ENCODE measurements at regions not wholly inside any gene's neighbourhood (a gene's known extent, or its start where the extent isn't known, plus 50 kb on each side); places are given as distances from the start of the nearest gene placed in this dataset.

DNA sequence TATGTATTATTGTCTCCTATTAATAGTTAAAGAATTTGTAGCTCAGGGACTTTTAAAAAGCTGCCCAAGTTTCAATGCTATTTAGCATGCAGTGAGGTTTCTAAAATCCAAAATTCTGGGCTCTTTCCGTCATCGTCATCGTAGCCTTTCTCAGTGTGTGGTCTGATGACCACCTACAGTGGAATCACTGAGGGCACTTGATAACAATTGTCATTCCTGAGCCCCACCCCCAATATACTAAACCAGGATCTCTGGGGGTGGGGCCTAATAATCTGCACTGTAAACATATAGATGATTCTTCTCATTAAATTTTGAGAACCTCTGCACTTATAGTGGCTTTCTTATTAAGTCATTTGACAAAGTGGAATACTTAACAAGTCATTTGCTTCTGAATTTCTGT, 674.8 kb downstream of the PLPP3 start:
- no peak overlapping the region for H3K4me3 ChIP-seq
- POLR2A ChIA-PET, result no interaction called here
- BruUV-seq (replicated peaks), result no TSS peak
- TF ChIP-seq SMAD5 (IDR thresholded peaks at IDR 0.05; ENCODE audit: low read depth) (no peak), NBN (IDR thresholded peaks at IDR 0.05) (no peak), CREM (IDR thresholded peaks at IDR 0.05; ENCODE audit: low read depth) (no peak), RAD51 (IDR thresholded peaks at IDR 0.05) (no peak), SREBF2 (IDR thresholded peaks at IDR 0.05; ENCODE audit: low read length) (no peak)
- TF ChIP-seq, protein P1, sequence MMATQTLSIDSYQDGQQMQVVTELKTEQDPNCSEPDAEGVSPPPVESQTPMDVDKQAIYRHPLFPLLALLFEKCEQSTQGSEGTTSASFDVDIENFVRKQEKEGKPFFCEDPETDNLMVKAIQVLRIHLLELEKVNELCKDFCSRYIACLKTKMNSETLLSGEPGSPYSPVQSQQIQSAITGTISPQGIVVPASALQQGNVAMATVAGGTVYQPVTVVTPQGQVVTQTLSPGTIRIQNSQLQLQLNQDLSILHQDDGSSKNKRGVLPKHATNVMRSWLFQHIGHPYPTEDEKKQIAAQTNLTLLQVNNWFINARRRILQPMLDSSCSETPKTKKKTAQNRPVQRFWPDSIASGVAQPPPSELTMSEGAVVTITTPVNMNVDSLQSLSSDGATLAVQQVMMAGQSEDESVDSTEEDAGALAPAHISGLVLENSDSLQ (IDR thresholded peaks at IDR 0.05), result no peak
- TF ChIP-seq, protein P2, sequence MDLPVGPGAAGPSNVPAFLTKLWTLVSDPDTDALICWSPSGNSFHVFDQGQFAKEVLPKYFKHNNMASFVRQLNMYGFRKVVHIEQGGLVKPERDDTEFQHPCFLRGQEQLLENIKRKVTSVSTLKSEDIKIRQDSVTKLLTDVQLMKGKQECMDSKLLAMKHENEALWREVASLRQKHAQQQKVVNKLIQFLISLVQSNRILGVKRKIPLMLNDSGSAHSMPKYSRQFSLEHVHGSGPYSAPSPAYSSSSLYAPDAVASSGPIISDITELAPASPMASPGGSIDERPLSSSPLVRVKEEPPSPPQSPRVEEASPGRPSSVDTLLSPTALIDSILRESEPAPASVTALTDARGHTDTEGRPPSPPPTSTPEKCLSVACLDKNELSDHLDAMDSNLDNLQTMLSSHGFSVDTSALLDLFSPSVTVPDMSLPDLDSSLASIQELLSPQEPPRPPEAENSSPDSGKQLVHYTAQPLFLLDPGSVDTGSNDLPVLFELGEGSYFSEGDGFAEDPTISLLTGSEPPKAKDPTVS (IDR thresholded peaks at IDR 0.05; ENCODE audit: low read depth, low read length), result no peak
- TF ChIP-seq, protein P3, sequence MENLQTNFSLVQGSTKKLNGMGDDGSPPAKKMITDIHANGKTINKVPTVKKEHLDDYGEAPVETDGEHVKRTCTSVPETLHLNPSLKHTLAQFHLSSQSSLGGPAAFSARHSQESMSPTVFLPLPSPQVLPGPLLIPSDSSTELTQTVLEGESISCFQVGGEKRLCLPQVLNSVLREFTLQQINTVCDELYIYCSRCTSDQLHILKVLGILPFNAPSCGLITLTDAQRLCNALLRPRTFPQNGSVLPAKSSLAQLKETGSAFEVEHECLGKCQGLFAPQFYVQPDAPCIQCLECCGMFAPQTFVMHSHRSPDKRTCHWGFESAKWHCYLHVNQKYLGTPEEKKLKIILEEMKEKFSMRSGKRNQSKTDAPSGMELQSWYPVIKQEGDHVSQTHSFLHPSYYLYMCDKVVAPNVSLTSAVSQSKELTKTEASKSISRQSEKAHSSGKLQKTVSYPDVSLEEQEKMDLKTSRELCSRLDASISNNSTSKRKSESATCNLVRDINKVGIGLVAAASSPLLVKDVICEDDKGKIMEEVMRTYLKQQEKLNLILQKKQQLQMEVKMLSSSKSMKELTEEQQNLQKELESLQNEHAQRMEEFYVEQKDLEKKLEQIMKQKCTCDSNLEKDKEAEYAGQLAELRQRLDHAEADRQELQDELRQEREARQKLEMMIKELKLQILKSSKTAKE (IDR thresholded peaks at IDR 0.05; ENCODE audit: low read depth, poor library complexity, severe bottlenecking), result no peak
- TF ChIP-seq, protein P4, sequence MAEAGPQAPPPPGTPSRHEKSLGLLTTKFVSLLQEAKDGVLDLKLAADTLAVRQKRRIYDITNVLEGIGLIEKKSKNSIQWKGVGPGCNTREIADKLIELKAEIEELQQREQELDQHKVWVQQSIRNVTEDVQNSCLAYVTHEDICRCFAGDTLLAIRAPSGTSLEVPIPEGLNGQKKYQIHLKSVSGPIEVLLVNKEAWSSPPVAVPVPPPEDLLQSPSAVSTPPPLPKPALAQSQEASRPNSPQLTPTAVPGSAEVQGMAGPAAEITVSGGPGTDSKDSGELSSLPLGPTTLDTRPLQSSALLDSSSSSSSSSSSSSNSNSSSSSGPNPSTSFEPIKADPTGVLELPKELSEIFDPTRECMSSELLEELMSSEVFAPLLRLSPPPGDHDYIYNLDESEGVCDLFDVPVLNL (IDR thresholded peaks at IDR 0.05; ENCODE audit: low read depth, low read length), result no peak
- no peaks in the 10 kb centered on the region for H3K4me1 ChIP-seq (ENCODE audit: control insufficient read depth, insufficient read depth, low read length)
- no peaks in the 10 kb centered on the region for H3K79me2 ChIP-seq (ENCODE audit: control insufficient read depth, insufficient read depth, low read length)
- FAIRE-seq (no peak), DNase-seq (ENCODE audit: low read depth, low spot score) (no peak), ATAC-seq (no peak)
- intact Hi-C loops (cut with micrococcal nuclease; ENCODE audit: unreplicated experiment) (no loop called here), in situ Hi-C loops (cut with MboI) (no loop called here)
- 73% methylated on average over 3 of the region's 3 CpGs for WGBS (ENCODE audit: insufficient coverage, insufficient replicate concordance, low lambda C conversion rate, missing lambda C conversion rate)
- H3K36me3 ChIP-seq (ENCODE audit: control insufficient read depth in 2 of 2, insufficient read depth in 2 of 2, low read length in 1 of 2), result no peaks in the 10 kb centered on the region
- H2AFZ ChIP-seq (ENCODE audit: control insufficient read depth, low read depth, low read length), result no peak overlapping the region
- no peak overlapping the region for H3K4me2 ChIP-seq (ENCODE audit: control insufficient read depth, insufficient read depth)
- SMC1A ChIA-PET (ENCODE audit: uncharacterized antibody, unreplicated experiment), result interaction anchor here (1.0 kb wide), 1 partner anchor 35 kb away, joined by 3 read pairs; no protein-coding TSS in a partner anchor
- CTCF ChIA-PET, result interaction anchor here (0.6 to 2.5 kb wide), 5 partner anchors 11 to 680 kb away, joined by 3 to 5 read pairs (median 3); no protein-coding TSS in a partner anchor
- no peaks in the 10 kb centered on the region for H3K9me3 ChIP-seq (replicated peaks; ENCODE audit: control insufficient read depth, insufficient read depth, low read length)
- no peaks in the 10 kb centered on the region for H4K20me1 ChIP-seq (ENCODE audit: control insufficient read depth, insufficient read depth)
- RAD21 ChIA-PET (ENCODE audit: unreplicated experiment), result no interaction called here
- H3K27ac ChIP-seq (ENCODE audit: control insufficient read depth, insufficient read depth), result no peak overlapping the region
- no peak overlapping the region for H3K9ac ChIP-seq (ENCODE audit: control insufficient read depth, insufficient read depth, low read length)
- H3K27me3 ChIP-seq (replicated peaks in 1 of 2; ENCODE audit: control insufficient read depth in 2 of 2, insufficient read depth in 2 of 2, low read length in 1 of 2), result no peaks in the 10 kb centered on the region
